Medulla oblongata (tissue), 1 donor: ENCODE measurements at regions not wholly inside any gene's neighbourhood (a gene's known extent, or its start where the extent isn't known, plus 50 kb on each side); places are given as distances from the start of the nearest gene placed in this dataset.
"Not testable (repeated sequence)": the region's sequence is repeated elsewhere in the genome, so short reads cannot be mapped to it uniquely, and the experiment has no call there.

Experiments
- DNase-seq: peaks from one replicate; pipeline ENCODE4 v3.0.0-alpha.2; 2015; ENCODE audit errors: extremely low spot score

DNA sequence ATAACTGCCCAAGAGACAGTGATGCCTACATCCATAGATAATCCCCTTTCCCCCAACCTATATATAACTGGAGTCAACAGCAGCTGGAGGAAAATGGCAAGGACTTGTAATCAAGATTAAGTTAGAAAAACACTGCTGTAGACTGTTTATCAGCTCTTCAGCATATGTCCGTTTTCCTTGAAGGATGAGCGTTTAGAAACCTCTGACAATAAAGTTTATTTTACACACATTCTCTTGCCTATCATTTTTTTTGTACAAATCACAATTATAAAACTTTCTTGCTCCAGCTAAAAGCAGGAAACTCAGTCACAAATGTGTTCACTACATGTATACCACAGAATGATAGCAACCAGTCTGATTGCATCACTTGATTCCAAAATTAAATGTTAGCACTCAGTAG lies 50.8 kb downstream of the PPIAL4G start:
- DNase-seq: not testable (repeated sequence)

DNA sequence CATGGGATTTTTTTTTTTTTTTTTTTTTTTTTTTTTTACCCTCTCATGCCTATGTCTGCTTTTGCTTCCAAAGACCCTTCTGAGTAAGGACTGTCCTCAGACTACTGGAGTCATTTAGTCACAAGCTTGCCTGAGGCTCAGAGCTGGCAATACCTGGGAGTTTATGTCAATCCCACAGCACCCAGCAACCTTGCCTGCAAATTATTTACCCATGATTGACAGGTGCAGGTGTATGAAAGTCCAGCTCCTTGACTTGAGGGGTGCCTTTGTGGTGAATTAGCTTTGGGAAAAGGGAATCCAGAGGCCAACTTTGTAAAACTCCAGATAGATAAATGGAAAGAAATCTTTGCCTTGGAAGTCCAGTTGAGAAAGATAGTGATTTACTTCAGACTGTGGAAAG lies 53.2 kb downstream of the PPIAL4G start:
- DNase-seq: not testable (repeated sequence)

DNA sequence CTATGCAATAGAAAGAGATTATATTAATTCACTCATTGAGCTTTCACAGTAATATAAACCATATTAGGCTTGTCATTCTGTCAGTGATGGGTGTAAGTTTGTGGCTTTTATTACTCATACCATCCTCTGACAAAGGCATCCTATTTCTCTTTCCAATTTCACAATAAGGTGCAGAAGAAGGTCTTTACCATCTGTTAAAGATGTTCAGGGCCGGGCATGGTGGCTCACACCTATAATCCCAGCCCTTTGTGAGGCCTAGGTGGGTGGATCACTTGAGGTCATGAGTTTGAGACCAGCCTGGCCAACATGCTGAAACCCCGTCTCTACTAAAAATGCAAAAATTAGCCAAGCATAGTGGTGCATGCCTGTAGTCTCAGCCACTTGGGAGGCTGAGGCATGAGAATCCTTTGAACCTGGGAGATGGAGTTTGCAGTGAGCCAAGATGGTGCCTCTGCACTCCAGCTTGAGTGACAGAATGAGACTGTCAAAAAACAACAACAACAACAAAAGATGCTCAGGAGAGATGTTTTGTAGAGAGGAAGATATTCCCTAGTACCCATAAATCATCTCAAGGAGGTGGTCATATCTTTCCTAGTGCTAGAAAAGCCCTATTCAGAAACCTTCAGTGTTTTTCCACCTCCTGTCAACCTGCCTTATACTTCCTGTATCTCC lies 56.0 kb downstream of the PPIAL4G start:
- DNase-seq: not testable (repeated sequence)

DNA sequence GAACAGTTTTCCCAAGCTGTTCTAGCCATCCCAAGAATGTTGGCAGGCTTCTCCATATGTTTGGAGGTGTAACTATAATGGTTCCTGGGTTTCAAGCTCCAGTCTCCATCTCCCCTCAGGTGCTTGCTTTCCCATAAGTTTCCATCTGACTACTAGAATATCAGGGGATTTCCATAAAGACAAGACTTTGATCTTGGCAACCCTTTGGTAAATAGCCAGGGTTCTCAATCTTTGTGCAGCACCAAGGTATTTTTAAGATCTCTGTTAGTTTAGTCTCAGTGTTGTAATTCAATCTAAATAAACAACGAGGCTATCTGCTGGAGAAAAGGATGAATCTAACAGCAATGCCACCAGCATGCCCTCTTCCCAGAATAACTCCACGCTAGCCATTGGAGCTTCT lies 56.7 kb downstream of the PPIAL4G start:
- not testable (repeated sequence) for DNase-seq

DNA sequence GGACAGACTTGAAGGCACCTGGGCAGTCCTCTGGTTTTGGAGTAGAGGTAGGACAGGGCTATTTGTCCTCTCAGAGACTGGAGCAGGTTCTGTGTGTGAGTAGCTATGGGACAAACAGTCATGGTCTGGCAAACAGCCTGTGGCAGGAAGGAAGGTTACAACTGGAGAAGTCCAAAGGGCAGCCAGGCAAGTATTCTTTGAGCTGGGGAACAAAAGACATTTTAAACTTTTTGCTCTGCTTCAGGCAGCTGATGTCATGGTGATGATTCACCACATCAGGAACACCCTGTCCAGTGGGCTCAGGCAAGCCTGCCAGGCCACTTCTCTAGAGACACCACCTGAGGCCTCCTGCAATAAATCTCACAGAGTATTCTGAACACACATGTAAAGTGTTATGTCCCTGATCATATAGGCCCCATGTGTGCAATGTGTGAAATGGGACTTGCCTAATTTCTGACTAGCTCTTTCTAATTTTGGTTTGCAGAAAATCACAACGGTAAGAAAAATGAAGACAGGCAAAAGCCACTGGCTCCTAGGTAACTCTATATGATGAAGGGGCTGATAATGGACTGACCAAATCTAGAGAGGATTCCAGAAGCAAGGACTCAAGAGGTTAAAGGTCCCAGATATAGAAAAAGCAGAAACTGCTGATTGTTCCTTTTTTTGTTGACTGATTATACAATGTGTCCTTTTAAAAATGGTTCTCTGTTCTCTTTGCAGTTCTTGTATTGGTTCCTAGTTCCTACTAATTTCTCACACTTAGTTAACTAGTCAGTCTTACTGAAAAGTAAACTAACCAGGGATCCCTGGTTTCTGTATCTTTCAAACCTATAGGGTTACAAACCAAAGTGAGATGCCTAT lies 58.7 kb downstream of the PPIAL4G start:
- not testable (repeated sequence) for DNase-seq

DNA sequence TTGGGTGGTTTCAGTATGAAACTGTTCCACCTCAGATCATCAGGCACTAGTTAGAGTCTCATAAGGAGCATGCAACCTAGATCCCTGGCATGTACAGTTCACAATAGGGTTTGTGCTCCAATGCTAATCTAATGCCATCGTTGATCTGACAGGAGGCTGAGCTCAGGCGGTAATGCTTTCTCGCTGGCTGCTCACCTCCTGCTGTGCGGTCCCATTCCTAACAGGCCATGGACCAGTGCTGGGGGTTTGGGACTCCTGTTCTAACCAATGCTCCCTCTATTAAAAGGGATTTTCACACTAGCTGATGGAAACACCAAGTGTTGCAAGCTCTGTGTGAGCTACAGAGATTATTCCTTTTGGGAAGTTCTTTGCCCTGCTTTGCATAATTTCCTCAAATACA lies 60.2 kb downstream of the PPIAL4G start:
- not testable (repeated sequence) for DNase-seq

DNA sequence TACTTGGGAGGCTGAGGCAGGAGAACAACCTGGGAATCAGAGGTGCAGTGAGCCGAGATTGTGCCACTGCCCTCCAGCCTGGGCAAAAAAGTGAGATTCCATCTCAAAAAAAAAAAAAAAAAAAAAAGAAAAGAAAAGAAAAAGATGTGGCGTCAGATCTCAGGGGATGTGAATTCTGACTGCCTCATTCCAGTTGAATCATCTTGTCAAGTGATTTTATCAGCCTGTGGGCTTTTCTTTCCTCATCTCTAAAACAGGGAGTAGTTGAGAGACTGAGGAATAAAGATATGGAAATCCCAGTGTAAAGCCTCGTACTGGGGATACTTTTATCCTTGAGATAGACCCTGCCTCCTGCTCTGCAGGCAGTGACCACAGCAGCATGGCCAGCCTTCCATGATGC lies 65.9 kb downstream of the PPIAL4G start:
- DNase-seq: not testable (repeated sequence)

DNA sequence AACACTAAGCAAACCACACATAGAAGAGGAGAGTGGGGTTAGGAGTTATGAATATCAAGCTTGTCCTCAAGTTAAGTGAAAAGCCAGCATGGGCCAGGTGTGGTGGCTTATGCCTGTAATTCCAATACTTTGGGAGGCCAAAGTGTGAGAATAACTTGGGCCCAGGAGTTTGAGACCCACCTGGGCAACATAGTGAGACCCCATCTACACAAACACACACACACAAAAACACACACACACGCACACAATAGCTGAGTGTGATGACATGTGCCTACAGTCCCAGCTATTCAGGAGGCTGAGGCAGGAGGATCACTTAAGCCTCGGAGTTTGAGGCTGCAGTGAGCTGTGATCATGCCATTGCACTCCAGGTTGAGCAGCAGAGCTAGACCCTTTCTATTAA lies 69.7 kb downstream of the PPIAL4G start:
- not testable (repeated sequence) for DNase-seq

DNA sequence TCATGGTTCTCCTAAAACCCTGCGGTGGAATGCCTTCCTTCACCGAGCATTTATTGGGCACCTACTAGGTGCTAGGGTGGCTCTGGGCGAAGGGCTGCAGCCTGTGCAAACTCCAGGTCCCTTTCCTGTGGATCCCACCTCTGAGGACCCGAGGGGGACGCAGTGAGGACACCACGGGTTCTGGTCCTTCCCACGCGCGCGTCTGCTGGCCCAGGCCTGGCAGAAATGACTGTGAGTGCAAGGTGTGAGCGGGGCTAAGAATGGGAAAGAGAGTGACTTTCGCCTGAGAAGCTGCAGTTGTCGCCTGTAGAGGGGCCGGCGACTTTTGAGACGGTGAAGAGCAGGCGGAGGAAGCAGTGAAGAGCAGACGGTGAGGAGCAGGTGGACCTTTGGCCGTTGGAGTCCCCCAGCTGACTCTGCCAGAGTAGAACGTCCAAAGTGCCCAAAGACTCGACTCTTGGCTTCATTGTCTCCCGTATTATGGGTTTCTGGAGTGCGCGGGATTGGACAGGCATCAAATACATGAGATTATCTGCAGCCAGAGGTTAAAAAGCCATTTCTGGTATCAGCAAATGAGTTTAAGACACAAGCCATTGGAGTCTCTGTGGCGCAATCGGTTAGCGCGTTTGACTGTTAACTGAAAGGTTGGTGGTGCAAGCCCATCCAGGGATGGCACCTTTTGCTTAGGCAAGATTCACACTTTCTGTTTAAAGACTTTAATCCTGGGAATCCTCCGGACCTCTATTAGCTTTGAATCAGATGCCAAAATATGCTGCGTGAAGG lies 78.1 kb downstream of the PPIAL4G start:
- not testable (repeated sequence) for DNase-seq

DNA sequence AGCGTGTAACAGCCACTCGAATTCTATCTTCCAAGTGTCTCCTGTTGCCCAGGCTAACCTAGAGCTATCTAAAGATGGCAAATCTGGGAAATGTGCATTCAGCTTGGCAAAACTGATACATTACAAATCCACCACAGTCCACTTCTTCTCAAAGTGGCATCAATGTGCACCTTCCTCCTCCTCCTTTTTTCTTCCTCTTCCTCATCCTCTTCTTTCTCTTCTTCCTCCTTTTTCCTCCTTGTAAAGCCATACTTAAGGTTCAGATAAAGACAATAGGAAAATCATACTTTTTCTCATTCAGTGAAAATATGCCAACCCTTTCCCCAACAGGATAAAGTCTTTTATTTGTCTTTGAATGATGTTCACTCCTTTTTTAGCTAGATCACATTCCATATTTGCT lies 79.2 kb downstream of the PPIAL4G start:
- not testable (repeated sequence) for DNase-seq

DNA sequence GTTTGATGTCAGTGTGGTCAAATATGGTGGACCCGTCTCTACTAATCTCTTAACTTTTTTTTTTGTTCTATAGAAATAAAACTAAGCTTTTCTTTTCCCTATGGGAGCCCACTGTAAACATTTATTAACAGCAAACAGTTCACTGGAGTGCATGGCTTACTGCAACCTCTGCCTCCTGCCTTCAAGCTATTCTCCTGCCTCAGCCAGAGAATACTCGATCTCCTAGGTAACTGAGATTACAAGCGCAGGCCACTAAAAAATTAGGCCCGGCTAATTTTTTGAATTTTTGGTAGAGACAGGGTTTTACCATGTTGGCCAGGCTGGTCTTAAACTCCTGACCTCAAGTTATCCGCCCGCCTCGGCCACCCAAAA lies 80.0 kb downstream of the PPIAL4G start:
- not testable (repeated sequence) for DNase-seq

DNA sequence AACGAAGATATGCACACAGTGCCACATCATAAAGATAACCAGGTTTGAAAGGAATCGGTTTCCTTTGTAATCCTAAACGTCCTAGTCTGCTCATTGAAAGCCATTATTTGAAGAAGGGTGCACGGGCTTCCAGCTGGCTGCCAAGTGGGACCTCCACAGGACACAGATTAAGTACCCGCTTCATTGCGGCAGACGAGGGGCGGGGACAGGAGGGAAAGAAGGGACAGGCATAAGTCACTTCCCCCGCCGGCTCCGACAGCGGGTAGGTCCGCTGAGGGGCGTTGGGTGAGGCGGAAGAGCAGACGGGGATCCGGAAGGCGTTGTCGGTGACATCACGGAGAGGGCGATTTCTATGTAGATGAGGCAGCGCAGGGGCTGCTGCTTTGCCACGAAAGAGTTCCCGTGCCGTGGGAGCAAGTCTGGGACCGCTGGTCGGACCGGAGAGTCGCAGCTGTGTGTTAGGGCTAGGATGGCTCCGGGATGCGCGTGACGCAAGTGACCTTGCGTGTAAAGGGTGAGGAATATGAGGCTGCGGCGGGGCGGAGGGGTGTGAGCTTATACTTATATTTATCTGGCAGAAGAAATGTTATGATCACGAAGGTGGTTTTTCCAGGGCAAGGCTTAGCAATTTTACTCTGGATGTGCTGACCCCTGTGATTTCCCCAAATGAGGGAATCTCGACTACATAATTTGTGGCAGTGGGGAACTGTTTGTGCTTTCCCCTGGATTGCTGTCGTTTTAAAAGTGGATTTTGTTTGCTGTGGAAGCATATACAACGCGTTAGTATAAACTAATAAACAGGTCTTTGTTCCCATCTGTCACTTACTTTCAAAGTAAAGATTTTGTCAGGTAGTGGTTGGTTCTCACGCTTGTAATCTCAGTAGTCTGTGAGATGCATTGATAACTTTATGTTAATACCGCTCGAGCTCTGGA lies 80.7 kb downstream of the PPIAL4G start:
- peak; percentile 79 for DNase-seq

DNA sequence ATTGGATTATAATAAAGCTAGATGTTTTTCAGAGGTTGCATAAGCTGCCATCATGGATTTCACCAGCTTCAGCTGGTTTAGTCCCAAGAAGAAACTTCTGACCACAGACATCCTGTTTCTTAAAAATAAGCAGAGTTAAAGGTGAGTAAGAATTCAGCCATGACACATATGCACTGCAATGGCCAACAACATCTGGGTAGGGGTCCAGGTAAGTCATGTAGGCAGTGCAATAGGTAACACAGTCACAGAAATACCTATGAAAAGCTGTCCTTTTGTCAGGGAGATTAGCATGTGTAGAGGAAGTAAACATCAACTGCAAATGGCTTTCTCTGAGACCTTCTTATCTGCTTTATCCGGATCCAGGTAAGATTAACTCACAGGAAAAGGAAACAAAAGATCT lies 85.6 kb downstream of the PPIAL4G start:
- DNase-seq: not testable (repeated sequence)

DNA sequence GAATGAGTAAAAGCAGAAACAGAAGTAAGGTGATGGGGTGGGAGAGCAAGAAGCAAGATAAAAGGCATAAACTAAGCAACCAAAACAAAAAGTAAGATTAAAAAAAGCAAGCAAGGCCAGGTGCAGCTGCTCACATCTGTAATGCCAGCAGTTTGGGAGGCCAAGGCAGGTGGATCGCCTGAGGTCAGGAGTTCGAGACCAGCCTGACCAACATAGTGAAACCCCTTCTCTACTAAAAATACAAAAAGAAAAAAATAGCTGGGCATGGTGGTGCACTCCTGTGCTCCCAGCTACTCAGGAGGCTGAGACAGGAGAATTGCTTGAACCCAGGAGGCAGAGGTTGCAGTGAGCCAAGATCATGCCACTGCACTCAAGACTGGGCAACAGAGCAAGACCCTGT lies 90.6 kb downstream of the PPIAL4G start:
- DNase-seq: not testable (repeated sequence)

DNA sequence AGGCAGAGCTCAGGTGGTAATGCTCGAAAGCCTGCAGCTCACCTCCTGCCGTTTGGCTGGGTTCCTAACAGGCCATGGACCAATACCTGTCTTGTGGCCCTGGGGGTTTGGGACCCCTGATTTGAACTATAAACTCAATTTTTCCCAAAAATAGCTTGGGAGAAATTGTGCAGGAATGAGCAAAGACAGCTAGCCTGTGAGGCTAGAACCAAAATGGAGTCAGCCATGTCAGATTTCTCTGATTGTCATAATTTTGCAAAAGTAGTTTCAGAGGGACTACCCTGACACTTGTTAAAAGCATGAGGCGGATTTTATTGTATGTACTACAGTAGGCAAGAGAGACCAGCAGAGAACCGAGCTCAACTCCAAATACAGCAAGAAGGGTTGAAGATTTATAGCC lies 91.8 kb downstream of the PPIAL4G start:
- DNase-seq: not testable (repeated sequence)

DNA sequence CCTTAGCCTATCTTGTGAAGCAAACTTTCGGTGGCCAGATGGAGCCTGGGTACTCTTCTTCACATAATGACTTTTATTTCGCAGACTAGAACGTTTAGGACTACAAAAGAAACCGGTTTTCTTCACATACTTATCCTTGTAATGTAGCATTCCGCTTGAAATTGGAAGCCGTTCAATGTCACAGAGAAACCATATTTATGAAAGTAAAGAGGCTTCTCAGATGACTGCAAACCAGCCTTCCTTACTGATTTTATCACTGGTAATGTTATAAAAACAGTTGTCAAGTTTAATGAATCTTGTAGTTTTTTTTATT lies 94.1 kb downstream of the PPIAL4G start:
- no peak for DNase-seq

DNA sequence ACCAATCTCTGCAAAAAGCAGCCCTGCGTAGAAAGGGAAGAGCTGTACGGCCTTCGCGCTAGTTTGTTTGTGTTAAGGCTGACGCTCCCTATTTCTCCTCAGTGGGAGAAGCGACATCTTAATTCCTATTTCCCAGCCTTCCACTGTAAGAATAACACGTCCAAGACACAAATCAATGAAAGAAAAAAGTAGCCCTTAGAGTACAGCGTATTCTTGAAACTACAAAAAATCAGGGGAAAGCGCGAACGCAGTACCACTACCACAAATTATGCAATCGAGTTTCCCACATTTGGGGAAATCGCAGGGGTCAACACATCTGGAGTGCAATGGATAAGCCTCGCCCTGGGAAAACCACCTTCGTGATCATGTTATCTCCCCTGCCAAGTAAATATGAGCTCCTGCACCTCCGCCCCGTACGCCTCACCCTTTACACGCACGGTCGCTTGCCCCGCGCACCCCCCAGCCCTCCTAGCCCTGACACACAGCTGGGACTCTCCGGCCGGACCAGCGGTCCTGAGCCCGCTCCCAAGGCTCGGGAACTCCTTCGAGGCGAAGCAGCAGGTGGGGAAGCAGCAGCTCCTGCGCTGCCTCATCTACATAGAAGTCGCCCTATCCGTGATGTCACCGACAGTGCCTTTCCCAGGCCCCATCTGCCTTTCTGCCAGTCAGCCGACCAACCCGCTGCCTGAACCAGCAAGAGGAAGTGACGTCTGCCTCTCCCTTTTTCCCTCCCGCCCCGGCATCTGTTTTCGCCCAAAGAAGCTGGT lies 94.7 kb downstream of the PPIAL4G start:
- DNase-seq: peak; percentile 97

DNA sequence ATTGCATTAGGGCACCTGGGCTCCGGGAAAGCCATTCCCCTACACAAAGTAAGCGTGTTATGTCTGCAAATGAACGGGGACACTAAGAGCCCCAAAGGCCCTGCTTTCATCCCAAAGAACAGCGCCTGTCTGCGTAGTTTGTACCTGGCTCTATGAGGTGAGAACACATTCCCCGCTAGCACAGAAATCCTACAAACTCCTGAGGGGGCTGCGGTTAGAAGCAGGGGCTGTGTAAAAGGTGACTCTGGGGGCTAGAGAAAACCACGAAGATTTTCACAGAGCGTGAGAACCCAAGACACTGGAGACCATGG lies 95.2 kb downstream of the PPIAL4G start:
- DNase-seq: not testable (repeated sequence)

DNA sequence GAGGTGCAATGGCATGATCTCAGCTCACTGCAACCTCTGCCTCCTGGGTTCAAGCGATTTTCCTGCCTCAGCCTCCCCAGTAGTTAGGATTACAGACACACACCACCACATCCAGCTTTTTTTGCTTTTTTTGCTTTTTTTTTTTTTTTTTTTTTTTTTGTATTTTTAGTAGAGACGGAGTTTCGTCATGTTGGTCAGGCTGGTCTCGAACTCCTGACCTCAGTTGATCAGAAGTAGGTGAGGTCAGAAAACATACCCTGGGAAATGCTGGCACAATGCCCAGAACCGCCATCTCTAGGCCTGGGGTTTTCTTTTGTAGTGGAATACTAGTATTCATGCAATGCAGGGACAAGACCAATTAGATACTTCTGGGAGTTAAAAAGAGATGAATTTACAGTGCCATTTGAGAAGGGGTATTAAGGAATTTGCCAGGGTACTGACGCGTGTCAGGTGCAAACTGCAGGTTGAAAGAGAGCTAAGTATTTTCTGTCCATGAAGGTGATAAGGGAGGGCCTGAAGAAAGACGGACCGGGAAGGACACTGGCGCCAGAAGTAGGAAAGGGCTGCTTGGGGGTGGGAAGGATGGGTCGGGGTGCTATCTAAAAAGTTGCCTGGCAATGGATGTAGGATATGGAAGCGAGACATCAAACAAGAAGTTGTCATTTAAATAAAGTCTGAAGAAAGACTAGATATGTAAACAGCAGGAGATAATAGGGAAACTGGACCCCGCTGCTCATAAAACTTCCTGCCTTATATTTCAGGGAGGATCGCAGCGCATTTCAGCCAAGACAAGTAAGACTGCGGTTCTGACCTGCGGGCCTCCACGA lies 95.8 kb downstream of the PPIAL4G start:
- DNase-seq: not testable (repeated sequence)

DNA sequence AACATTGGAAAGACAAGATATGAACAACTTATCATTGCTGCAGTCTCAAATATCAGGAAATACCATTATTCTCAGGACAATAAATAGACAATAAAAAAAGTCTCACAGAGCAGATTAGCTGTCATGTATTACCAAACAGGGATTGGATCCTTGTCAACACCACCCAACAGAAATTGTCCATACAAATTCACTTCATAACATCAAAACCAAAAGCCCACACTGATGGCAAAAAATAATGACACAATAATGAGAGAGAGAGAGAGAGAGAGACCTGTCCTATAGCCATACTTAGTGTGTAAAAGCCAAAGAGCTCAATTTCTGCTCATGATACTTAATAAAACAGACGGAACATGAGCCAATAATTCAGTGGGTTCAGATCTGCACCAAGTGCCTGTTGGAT lies 96.5 kb downstream of the PPIAL4G start:
- no peak for DNase-seq
